ENCODE measurements at regions not wholly inside any gene's neighbourhood (a gene's known extent, or its start where the extent isn't known, plus 50 kb on each side); places are given as distances from the start of the nearest gene placed in this dataset.

DNA sequence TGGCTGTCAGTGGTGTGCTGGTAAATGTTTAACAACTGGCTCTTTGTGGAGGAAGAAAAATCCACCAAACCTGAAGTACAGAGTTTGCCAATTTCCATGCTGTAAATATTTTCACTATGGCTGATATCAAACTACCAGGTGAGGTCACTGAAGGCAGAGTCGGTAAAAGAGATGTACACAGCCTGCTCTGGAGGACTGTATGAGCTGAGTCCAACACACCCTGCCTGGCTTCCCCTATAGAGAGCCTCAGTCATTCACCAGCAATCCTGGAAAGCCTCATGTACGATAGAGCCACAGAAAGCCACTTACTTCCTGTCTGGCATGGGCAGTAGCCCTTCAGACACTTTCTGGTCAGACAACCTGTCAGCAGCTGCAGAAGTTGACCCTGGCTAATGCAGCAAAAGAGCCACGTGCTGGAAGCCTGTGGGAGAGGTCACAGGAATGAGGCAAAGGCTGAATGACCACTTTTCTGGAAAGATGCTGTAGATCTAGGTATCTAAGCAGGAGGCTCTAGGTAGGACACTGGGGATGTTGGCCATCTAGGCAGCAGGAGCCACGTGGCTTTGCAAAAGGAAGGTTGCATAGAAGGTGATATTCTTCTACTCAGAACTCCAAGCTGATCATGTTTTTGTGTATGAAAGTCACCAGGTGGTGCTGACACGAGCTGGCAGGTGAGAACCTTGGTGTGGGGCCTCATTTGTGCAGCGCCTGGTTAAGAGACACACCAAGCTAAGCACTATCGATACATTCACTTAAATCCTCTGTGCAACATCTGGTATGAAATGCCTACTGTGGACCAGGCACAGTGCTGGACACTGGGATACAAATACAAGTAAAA lies 553.9 kb downstream of the VRK1 start:
- DNase-seq (ENCODE audit: low read depth): no peak
- no peak overlapping the region for H3K4me3 ChIP-seq (ENCODE audit: low read depth, low read length)
- TF ChIP-seq, protein P1, sequence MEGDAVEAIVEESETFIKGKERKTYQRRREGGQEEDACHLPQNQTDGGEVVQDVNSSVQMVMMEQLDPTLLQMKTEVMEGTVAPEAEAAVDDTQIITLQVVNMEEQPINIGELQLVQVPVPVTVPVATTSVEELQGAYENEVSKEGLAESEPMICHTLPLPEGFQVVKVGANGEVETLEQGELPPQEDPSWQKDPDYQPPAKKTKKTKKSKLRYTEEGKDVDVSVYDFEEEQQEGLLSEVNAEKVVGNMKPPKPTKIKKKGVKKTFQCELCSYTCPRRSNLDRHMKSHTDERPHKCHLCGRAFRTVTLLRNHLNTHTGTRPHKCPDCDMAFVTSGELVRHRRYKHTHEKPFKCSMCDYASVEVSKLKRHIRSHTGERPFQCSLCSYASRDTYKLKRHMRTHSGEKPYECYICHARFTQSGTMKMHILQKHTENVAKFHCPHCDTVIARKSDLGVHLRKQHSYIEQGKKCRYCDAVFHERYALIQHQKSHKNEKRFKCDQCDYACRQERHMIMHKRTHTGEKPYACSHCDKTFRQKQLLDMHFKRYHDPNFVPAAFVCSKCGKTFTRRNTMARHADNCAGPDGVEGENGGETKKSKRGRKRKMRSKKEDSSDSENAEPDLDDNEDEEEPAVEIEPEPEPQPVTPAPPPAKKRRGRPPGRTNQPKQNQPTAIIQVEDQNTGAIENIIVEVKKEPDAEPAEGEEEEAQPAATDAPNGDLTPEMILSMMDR (IDR thresholded peaks at IDR 0.05; ENCODE audit: control insufficient read depth, extremely low read depth, insufficient read depth): no peak

DNA sequence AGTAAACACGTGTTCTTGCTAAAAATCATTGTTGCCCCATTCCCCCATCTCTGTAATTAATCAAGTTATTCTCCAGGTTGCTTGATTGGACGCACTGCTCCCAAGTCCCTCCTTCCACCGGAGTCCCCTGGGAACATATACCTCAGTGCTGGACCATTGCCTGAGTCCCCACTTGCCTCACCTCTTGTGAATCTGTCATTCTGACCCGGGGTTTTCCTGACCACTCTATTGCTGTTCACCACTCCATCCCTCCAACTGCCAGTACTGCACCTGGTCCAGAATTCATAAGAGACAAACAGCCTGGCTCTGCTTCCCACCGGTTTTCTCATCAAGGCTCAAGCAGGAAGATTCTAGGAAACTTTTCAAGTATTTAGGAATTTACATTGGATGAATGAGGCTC lies 555.9 kb downstream of the VRK1 start:
- no peak overlapping the region for H3K4me3 ChIP-seq (ENCODE audit: low read depth, low read length)
- TF ChIP-seq, protein P1 (IDR thresholded peaks at IDR 0.05; ENCODE audit: control insufficient read depth, extremely low read depth, insufficient read depth): no peak
- DNase-seq (ENCODE audit: low read depth): no peak

DNA sequence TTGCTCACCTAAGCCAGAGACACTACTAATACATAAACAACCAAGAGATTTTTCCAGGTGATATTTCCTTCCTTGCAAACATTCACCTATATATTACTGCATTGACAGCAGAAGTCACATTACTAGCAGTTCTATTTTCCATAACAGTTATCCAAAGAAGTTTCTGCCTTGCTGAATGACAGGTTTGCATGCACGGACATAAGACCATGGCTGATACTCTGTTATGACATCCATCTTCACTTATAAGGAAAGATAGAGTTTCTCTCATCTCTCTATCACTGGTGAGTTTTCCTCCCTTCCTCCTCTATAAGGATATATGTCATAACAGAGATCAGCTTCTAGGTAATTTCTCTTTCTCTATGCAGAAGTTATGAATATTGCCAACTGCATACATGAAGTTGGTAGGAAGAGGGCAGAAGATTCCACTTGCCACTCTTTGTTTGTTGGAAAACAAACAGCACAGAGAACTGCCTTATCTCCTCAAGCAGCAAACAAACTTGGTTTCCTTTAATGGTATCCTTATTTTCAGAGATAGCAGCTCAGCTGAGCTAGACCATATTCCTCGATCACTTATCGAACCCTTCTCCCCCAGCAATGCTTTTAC lies 557.0 kb downstream of the VRK1 start:
- no peak for DNase-seq (ENCODE audit: low read depth)
- TF ChIP-seq, protein P1 (IDR thresholded peaks at IDR 0.05; ENCODE audit: control insufficient read depth, extremely low read depth, insufficient read depth): no peak
- no peak overlapping the region for H3K4me3 ChIP-seq (ENCODE audit: low read depth, low read length)

DNA sequence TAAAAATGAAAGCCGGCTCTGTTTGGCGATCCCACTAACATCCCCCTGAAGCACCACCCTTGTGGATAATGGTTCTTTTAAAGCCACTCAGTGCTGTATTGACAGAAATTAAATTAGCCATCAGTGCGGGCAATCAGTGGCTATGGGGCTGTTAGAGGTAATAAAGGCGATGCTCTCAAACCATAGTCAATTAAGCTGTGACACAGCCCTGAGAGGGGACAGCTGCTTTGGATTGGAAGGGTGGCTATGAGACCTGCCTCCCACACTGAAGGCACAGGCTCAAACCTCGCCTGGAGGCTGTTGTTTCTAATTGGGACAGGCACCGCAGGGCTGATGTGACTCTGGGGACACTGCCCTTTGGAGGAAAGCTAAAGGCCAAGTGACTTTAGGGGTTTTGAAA lies 562.2 kb downstream of the VRK1 start:
- no peak for DNase-seq (ENCODE audit: low read depth)
- TF ChIP-seq, protein P1 (IDR thresholded peaks at IDR 0.05; ENCODE audit: control insufficient read depth, extremely low read depth, insufficient read depth): no peak
- no peak overlapping the region for H3K4me3 ChIP-seq (ENCODE audit: low read depth, low read length)

DNA sequence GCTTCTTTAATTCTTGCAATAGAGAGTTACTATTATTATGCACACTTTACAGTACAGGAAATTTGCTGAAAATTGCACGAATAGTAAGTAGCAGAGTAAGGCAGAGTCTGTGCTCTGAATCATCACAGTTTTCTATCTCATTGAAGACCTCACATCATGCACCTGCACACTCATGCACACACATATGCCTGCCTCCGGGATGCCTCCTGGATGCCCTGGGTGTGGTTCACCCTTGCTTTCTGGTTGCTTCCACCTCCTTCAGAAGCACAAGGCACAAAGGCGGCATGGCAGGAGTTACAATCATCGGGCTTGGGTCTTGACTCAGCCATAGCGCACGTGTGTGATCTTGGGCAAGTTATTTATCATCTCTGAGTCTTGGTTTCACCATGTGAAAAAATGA lies 564.0 kb downstream of the VRK1 start:
- TF ChIP-seq, protein P1 (IDR thresholded peaks at IDR 0.05; ENCODE audit: control insufficient read depth, extremely low read depth, insufficient read depth): no peak
- H3K4me3 ChIP-seq (ENCODE audit: low read depth, low read length): no peak overlapping the region
- DNase-seq (ENCODE audit: low read depth): no peak

DNA sequence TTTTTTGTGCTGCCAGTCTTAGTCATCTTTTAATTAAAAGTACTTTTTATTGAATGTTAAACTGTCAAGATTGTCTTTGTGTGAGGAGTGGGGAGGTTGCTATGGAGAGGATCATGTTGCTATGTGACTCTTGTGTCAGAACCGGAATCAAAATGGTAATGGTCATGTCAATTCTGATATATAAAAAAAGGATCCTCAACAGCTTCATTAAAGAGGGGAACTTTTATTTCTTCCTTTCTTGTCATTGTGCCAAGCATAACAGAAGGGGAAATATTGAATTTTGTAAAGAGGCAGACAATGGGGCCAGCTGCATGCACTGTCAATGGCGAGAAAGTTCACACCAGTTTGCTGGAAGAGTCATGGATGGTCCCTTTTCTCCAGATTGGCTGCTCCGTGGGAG lies 564.8 kb downstream of the VRK1 start:
- DNase-seq (ENCODE audit: low read depth): no peak
- TF ChIP-seq, protein P1 (IDR thresholded peaks at IDR 0.05; ENCODE audit: control insufficient read depth, extremely low read depth, insufficient read depth): no peak
- H3K4me3 ChIP-seq (ENCODE audit: low read depth, low read length): no peak overlapping the region

Measured in LNCaP clone FGC (cell line).